Activated CD4-positive, alpha-beta T cell treated with anti-CD3 and anti-CD28 coated beads, Interleukin-2, Interleukin-4, amounts not matched to agents 100 ng/mL and 50 ng/mL, durations not matched to agents 16 hours and 8 hours (primary cell): ENCODE measurements at regions not wholly inside any gene's neighbourhood (a gene's known extent, or its start where the extent isn't known, plus 50 kb on each side); places are given as distances from the start of the nearest gene placed in this dataset.
"Not testable (repeated sequence)": the region's sequence is repeated elsewhere in the genome, so short reads cannot be mapped to it uniquely, and the experiment has no call there.

ENCODE experiments used
- DNase-seq: peaks from one replicate; pipeline ENCODE4 v3.0.0-alpha.2; 2020; ENCODE audit warnings: low spot score

GRCh38 chr11:90650153-90650552 lies 427.3 kb upstream of the CHORDC1 start:
- no peak for DNase-seq

DNA sequence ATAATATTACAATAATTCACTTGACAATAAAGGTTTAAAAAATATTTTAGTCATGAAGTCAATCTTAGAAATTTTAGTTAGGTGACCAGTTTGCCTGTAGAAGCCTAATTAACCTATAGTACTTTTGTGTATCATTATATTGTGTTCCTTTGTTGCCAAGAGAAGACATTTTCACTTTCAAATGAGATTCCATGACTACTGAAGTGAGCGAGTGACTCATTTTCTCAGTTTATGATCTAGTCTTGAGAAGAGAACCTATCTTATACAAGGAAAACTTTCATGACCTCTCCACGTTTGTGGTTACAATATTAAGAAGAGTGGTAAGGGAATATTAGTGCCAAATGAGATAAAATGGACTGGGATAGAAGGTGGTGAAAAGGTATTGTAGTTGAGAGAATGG lies 423.9 kb upstream of the CHORDC1 start:
- no peak for DNase-seq

DNA sequence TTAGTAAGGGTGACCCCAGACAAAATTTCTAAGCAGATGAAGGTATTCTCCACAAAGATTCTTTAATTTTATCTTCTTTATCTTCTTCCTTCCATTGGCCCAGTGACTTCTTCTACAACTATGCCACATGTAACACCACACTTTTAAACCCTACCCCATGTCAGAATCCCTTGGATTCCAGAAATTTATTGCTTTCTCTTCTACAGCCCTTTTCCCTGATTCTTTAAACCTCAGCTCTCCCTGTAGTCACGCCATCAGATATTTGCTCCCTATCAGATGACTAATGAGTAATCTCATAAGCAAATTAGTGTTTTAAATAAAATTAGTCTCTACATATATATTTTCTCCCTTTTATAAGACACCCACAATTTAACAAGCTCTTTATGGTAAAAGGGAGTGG lies 423.4 kb upstream of the CHORDC1 start:
- no peak for DNase-seq

DNA sequence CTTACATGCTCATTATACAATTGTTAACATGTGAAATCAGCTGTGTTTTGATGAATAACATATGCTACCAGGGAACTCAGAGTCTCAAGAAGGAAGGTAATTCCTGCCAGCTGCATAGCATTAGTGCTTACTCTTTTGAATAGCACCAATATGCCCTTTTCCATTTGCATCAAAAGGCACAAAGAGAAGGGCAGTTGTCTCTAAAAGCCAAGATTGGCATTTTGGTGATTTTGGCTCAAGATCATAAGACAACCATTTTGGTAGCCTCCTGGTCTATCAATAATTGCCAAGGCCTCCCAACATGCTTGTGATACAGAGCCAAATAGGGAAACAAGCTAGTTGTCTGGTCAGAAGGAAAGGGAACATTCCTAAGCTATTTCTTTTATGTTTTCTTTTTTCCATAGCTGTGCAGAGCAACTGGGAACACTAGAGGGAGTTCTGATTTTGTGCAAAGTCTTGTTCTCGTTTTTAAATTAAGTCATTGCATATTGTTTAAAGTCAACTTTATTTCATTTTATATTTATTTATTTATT lies 416.7 kb upstream of the CHORDC1 start:
- no peak for DNase-seq

DNA sequence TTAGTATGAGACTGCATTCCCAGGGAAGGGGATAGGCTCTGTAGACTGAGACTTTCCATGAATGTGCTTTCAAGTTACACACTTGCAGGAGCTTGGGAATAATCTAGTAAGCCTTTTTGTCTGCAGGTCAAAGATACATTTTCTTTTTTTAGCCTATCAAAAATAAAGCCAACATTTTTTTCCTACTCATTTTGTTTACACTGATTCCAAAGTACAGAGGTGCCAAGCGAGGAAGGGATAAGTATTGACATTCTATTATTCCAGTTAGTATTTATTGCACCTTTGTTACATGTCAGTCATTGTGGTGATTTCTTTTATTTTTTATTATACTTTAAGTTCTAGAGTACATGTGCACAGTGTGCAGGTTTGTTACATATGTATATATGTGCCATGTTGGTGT lies 413.0 kb upstream of the CHORDC1 start:
- no peak for DNase-seq

- DNase-seq = no peak
These were observed 412.3 kb upstream of the CHORDC1 start for GRCh38 chr11:90635151-90635550.

DNA sequence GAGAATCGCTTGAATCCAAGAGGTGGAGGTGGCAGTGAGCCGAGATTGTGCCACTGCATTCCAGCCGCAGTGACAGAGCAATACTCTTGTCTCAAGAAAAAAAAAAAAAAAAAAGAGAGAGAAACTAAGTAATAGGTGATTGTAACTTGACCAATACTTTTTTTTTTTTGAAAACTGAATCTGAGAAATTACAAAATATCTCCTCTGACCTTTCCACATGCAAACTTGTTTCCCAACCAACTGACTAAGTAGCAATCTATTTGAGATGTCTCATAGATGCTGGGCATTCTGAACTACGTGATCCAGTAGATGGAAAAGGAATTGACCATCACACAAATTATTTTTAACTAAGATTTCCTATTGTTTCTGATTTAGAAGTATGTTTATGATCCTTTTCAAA lies 407.3 kb upstream of the CHORDC1 start:
- no peak for DNase-seq

DNA sequence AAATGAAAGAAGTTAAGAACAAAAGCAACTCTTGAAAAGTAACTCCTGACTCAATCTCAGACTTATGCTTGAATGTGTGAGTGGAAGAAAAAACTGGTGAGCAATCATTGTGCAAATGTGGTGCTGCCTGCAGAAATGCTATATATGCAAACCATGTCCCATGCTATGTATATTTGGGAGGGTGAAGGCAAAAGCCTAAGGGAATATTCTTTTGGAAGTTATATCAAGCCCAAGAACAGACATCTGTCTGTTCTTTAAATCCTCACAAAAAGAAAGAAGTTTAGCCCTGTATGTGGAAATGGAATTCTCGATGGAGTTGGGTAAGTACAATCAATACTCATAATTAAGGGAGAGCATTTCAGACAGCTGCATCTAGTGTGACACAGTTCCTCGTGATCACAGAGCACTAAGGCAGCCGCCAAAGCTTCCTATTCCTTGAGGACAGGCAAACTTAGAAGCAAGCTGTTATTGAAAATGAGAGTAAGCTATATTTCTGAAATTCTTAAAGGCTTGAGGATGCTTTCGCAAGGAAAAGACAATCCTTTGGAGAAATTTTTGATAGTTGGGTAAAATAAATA lies 406.5 kb upstream of the CHORDC1 start:
- DNase-seq = no peak

DNA sequence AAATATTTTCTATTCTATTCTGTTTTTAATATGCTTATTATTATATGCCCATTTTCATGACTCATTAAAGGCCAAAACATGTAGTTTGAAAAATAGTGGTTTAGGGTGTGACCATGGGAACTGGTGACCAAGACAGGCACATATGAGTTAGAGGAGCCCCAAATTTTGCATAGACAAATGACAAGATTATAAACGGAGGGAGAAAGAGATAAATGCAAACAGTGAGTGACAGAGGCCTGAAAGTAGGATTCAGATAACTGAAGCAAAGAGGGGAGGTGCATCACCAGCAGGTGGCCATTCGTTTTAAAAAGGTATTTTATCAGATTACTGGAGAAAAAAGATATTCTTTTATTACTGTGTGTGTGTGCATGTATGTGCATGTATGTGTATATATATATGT lies 391.5 kb upstream of the CHORDC1 start:
- DNase-seq = no peak

DNA sequence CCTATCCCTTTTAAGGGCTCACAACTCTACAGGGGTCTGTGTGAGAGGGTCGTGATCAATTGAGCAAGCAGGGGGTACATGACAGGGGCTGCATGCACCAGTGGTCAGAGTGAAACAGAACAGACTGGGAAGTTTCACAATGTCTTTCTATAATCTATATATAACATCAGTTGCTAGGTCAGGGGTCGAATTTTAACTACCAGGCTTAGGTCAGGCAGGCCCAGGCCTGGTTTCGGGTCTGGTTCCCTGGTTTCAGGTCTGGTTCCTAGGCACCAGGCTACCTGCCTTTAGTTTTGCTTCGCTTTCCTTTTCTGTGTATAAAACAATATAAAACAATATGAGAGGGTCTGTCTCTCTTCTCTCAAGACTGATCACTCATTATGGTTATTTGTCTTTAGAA lies 390.2 kb upstream of the CHORDC1 start:
- DNase-seq = not testable (repeated sequence)

GRCh38 chr11:90606721-90607120 lies 383.9 kb upstream of the CHORDC1 start:
- no peak for DNase-seq

GRCh38 chr11:90601261-90601660 lies 378.4 kb upstream of the CHORDC1 start:
- no peak for DNase-seq

DNA sequence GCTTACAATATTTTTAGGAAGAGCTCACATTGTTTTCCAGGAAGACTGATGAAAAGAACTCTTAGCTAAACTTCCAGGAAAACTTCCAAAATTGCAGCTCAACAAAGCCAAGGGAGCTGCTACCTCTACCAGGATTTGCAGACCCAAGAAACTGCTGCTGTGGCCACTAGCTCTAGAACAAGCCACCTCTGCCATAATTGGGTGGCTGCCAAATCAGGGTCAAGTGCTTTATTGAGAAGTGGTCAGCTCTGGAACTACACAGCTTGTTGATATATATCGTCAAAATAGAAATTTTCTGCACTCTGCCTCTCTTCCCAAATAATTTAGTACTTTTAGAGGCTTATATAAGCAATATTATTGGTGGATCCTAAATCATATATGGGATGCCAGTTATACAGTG lies 371.8 kb upstream of the CHORDC1 start:
- DNase-seq = no peak

- no peak for DNase-seq
These were observed 370.2 kb upstream of the CHORDC1 start for GRCh38 chr11:90593099-90593498.

DNA sequence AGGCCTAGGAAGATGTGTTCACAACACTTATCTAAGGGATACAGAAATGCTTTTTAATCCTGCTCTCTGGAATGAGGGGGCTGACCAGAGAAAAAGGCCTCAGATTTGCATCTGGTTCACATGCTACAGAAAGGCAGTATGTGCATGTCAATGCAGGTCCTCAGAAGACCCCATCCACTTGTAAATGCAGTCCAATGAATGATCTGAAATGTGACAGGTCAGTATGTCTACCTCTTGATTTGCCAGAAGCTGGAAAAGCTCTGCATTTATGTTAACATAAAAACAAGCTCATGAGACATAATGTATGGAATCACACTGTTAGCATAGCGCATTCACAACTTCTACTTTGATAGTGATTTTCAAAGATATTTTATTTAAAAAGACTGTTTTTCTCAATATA lies 367.4 kb upstream of the CHORDC1 start:
- DNase-seq = no peak

GRCh38 chr11:90589735-90590134 lies 366.9 kb upstream of the CHORDC1 start:
- no peak for DNase-seq

- no peak for DNase-seq
These were observed 365.0 kb upstream of the CHORDC1 start for GRCh38 chr11:90587896-90588295.

GRCh38 chr11:90585491-90585890 lies 362.6 kb upstream of the CHORDC1 start:
- DNase-seq = no peak

DNA sequence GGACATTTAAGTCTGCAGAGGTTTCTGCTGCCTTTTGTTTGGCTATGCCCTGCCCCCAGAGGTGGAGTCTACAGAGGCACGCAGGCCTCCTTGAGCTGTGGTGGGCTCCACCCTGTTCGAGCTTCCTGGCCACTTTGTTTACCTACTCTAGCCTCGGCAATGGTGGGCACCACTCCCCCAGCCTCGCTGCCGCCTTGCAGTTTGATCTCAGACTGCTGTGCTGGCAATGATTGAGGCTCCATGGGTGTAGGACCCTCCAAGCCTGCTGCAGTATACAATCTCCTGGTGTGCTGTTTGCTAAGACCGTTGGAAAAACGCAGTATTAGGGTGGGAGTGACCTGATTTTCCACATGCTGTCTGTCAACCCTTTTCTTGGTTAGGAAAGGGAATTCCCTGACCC lies 360.1 kb upstream of the CHORDC1 start:
- not testable (repeated sequence) for DNase-seq

GRCh38 chr11:90564531-90564930 lies 341.7 kb upstream of the CHORDC1 start:
- DNase-seq = no peak

- no peak for DNase-seq
These were observed 335.5 kb upstream of the CHORDC1 start for GRCh38 chr11:90558328-90558865.

DNA sequence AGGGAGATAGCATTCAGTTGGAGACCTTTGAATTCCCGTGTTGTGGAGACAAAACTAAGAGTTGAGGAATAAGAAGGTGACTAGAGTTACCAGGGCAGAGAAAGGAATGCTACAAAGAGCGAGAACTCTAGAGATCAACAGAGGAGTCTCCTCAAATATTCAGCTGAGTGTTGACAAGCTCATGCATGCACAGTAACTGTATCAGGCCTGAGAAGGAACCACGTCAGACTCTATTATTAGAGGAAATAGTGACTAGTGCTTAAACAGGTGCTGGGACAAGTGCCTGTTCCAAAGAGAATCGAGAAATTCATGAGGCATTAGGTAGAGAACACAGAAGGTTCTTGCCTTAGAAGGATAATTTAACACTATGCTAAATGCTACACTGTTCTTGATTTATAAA lies 333.8 kb upstream of the CHORDC1 start:
- DNase-seq = no peak

- no peak for DNase-seq
These were observed 333.2 kb upstream of the CHORDC1 start for GRCh38 chr11:90556026-90556425.

GRCh38 chr11:90555477-90555876 lies 332.6 kb upstream of the CHORDC1 start:
- DNase-seq = no peak
